Lower lobe of right lung (tissue), 2 donors: ENCODE measurements at regions not wholly inside any gene's neighbourhood (a gene's known extent, or its start where the extent isn't known, plus 50 kb on each side); places are given as distances from the start of the nearest gene placed in this dataset.

Source experiments
- ATAC-seq, 2 donors: fragments of 200-7000 bp; cut with Tn5 transposase; one replicate each; pipeline ENCODE4 v1.9.1; 2020 to 2022; ENCODE audit warnings: mild to moderate bottlenecking in 2 of 2, moderate library complexity in 2 of 2
- DNase-seq: peaks from one replicate; pipeline ENCODE4 v3.0.0-alpha.2; 2020
- H3K27ac ChIP-seq: fragments of 200-600 bp; one replicate; pipeline ENCODE4 v1.8.0; 2022
- H3K27me3 ChIP-seq: fragments of 200-600 bp; one replicate; pipeline ENCODE4 v1.8.0; 2022; ENCODE audit warnings: low read depth
- H3K36me3 ChIP-seq: fragments of 200-600 bp; one replicate; pipeline ENCODE4 v1.8.0; 2022; ENCODE audit warnings: mild to moderate bottlenecking
- H3K4me1 ChIP-seq: fragments of 200-600 bp; one replicate; pipeline ENCODE4 v1.8.0; 2022
- H3K4me3 ChIP-seq: fragments of 200-600 bp; one replicate; pipeline ENCODE4 v1.8.0; 2022; ENCODE audit warnings: mild to moderate bottlenecking
- H3K9me3 ChIP-seq: fragments of 200-600 bp; one replicate; pipeline ENCODE4 v1.8.0; 2022
- intact Hi-C: fragments of 100-400 bp; cut with DNase I; formaldehyde crosslinking; loops from one replicate; pipeline ENCODE4 v1.11.0; 2022
- TF ChIP-seq, protein P1 (sequence below): fragments of 200-600 bp; IDR thresholded peaks from one replicate; pipeline ENCODE4 v1.8.0; 2022; ENCODE audit warnings: antibody characterized with exemption, mild to moderate bottlenecking
- donor health status: DM: no; HTN: yes; CAD: no; lungs with severe emphysema.

DNA sequence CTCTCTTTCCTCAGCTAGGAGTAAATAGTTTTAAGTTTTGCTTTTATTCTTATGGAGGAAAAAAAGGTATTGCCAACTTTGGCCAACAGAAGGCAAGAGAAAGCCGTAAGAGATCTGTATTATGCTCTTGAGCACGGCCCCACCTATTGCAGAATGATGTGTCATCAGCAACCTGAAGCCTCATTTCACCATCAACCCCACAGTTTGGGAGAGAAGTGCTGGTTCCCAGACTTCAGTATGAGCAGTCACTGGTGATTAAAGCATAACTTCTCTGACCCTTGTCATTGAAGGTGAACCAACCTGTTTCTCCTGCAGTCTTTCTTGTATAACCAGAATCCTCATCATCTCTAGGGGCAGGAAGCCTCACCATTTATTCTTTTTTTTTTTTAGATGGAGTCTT lies 100.2 kb downstream of the SIPA1L2 start:
- TF ChIP-seq, protein P1, sequence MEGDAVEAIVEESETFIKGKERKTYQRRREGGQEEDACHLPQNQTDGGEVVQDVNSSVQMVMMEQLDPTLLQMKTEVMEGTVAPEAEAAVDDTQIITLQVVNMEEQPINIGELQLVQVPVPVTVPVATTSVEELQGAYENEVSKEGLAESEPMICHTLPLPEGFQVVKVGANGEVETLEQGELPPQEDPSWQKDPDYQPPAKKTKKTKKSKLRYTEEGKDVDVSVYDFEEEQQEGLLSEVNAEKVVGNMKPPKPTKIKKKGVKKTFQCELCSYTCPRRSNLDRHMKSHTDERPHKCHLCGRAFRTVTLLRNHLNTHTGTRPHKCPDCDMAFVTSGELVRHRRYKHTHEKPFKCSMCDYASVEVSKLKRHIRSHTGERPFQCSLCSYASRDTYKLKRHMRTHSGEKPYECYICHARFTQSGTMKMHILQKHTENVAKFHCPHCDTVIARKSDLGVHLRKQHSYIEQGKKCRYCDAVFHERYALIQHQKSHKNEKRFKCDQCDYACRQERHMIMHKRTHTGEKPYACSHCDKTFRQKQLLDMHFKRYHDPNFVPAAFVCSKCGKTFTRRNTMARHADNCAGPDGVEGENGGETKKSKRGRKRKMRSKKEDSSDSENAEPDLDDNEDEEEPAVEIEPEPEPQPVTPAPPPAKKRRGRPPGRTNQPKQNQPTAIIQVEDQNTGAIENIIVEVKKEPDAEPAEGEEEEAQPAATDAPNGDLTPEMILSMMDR: no peak
- no peak for DNase-seq
- H3K27me3 ChIP-seq: no peaks in the 10 kb centered on the region
- no peaks in the 10 kb centered on the region for H3K36me3 ChIP-seq
- H3K27ac ChIP-seq: no peak overlapping the region
- H3K4me3 ChIP-seq: no peak overlapping the region
- H3K4me1 ChIP-seq: peaks cover 12% of the 10 kb centered on the region
- no peaks in the 10 kb centered on the region for H3K9me3 ChIP-seq
- intact Hi-C loops: no loop called here
- ATAC-seq: no peak

DNA sequence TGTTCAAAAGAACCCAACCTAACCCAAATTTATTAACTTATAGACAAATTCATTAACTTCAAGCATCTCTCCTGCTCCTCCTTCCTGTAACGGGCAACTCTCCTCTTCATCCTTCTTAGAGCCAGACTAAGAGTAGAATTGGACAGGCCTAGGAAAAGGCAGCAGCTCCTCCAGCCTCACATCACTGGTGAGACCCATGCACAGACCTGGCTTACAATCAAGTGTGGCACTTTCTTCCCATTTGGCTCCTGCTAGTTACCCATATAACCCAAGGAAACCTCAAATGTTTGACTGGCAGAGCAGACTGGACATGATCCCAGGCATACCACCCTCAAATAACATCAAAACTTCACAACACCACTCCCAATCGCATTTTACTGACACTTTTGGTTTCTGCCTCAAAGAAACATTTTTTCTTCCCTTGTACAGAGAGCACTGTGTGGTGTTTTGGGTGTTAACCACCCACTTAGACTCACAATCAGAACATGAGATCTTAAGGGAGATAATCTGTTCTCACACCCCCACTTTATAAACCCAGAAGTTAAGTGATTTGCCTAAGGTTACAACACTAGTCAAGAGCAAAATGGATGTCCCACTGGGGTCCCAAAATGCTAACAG lies 101.4 kb downstream of the SIPA1L2 start:
- no peak overlapping the region for H3K27ac ChIP-seq
- TF ChIP-seq, protein P1: no peak
- no peaks in the 10 kb centered on the region for H3K27me3 ChIP-seq
- no peaks in the 10 kb centered on the region for H3K9me3 ChIP-seq
- peaks cover 12% of the 10 kb centered on the region for H3K4me1 ChIP-seq
- DNase-seq (no peak), ATAC-seq (no peak)
- no peak overlapping the region for H3K4me3 ChIP-seq
- intact Hi-C loops: no loop called here
- H3K36me3 ChIP-seq: no peaks in the 10 kb centered on the region

DNA sequence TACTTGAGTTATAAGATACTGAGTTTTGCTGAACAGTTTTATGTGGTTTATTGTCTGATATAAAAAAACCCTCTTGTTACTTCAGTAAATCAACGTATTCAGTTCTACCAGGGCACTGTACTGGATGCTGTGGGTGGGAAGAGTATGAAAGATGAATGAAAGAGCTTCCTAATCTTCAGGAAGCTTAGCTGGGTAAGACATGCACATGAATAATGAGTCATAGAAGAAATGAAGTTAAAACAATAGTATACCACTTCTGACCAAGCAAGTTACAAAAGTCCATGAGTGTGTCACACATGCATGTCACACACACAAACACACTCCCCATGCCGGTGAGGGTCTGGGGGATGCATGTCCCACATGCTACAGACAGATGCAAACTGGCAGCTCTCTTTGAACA lies 105.9 kb downstream of the SIPA1L2 start:
- TF ChIP-seq, protein P1: no peak
- H3K27ac ChIP-seq: no peak overlapping the region
- no peaks in the 10 kb centered on the region for H3K27me3 ChIP-seq
- H3K9me3 ChIP-seq: no peaks in the 10 kb centered on the region
- intact Hi-C loops: no loop called here
- ATAC-seq (no peak), DNase-seq (no peak)
- H3K36me3 ChIP-seq: no peaks in the 10 kb centered on the region
- peaks cover 12% of the 10 kb centered on the region for H3K4me1 ChIP-seq
- no peak overlapping the region for H3K4me3 ChIP-seq

DNA sequence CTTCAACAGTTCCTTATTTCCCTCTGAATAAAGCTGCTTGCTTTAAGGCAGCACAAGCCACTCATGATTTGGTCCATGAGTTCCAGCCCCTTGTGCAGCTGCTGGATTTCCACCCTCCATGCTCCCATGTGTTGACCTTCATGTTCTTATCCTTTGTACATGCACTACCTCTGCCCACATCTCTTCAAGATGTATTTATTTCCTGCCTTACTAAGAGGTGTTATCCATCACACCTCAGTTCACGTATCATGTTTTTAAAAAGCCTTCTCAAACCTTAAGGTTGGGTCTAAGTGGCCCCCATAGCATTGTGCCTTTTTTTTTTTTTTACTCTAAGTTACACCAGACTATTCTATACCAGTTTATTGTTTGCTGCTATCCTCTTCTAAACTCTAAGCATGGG lies 107.7 kb downstream of the SIPA1L2 start:
- H3K27me3 ChIP-seq: no peaks in the 10 kb centered on the region
- intact Hi-C loops: no loop called here
- H3K9me3 ChIP-seq: no peaks in the 10 kb centered on the region
- ATAC-seq (no peak), DNase-seq (no peak)
- H3K27ac ChIP-seq: no peak overlapping the region
- no peak overlapping the region for H3K4me3 ChIP-seq
- TF ChIP-seq, protein P1: no peak
- H3K36me3 ChIP-seq: no peaks in the 10 kb centered on the region
- peaks cover 12% of the 10 kb centered on the region for H3K4me1 ChIP-seq

DNA sequence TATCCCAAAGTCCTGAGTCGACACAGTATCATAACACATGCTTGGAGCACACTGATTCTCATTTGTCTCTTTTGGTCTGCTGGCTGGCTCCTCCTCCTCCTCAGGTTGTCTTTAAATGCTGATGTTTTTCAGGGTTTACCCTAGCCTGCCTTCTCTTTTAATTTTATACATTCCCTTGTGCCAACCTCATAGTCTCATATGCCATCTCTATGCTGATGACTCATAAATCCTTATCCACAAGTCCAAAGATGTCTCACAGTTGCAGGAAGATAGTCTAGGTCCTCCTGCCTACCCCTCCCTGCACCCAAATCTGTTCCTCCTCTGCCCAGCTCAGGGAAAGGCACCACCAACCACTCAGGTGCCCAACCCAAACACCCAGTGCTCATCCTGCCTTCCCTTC lies 108.3 kb downstream of the SIPA1L2 start:
- intact Hi-C loops: no loop called here
- Histone ChIP-seq H3K9me3 (no peaks in the 10 kb centered on the region), H3K27ac (no peak overlapping the region), H3K36me3 (no peaks in the 10 kb centered on the region), H3K27me3 (no peaks in the 10 kb centered on the region), H3K4me1 (peaks cover 12% of the 10 kb centered on the region), H3K4me3 (no peak overlapping the region)
- DNase-seq (no peak), ATAC-seq (no peak)
- TF ChIP-seq, protein P1: no peak
